Liver (tissue), 8 donors: ENCODE measurements at regions not wholly inside any gene's neighbourhood (a gene's known extent, or its start where the extent isn't known, plus 50 kb on each side); places are given as distances from the start of the nearest gene placed in this dataset.

Experiments
- DNase-seq: peaks from one replicate; pipeline ENCODE4 v3.0.0-alpha.2; 2017; ENCODE audit warnings: low spot score
- H3K27ac ChIP-seq, 2 donors: one replicate each; pipeline ENCODE4 v1.7.0; 2013; ENCODE audit warnings: inconsistent platforms in 2 of 2, low read length in 2 of 2, control low read depth in 1 of 2, low read depth in 1 of 2, mild to moderate bottlenecking in 1 of 2
- H3K27me3 ChIP-seq, 4 donors: one replicate each; pipeline versions ENCODE4 v1.6.1 to v1.7.0; 2013; ENCODE audit warnings: low read length in 3 of 4, inconsistent platforms in 1 of 4, mild to moderate bottlenecking in 1 of 4, moderate library complexity in 1 of 4; ENCODE audit not compliant: control insufficient read depth in 4 of 4, insufficient read depth in 4 of 4
- H3K36me3 ChIP-seq, 4 donors: one replicate each; pipeline versions ENCODE4 v1.6.1 to v1.7.0; 2013; ENCODE audit warnings: low read length in 3 of 4, mild to moderate bottlenecking in 3 of 4, low read depth in 1 of 4, moderate library complexity in 1 of 4; ENCODE audit not compliant: control insufficient read depth in 4 of 4, insufficient read depth in 3 of 4
- H3K4me1 ChIP-seq, 4 donors: one replicate each; pipeline versions ENCODE4 v1.6.1 to v1.7.0; 2013; ENCODE audit warnings: low read length in 3 of 4, mild to moderate bottlenecking in 3 of 4, moderate library complexity in 1 of 4; ENCODE audit not compliant: control insufficient read depth in 4 of 4, insufficient read depth in 4 of 4
- H3K4me3 ChIP-seq, 3 donors: one replicate each; pipeline versions ENCODE4 v1.6.1 to v1.7.0; 2013; ENCODE audit warnings: low read length in 3 of 3, control low read depth in 1 of 3, low read depth in 1 of 3, mild to moderate bottlenecking in 1 of 3
- H3K9ac ChIP-seq, 2 donors: one replicate each; pipeline ENCODE4 v1.7.0; 2013; ENCODE audit warnings: low read length in 2 of 2, mild to moderate bottlenecking in 2 of 2, moderate library complexity in 2 of 2, control low read depth in 1 of 2, low read depth in 1 of 2
- H3K9me3 ChIP-seq, 4 donors: one replicate each; pipeline versions ENCODE4 v1.6.1 to v1.7.0; 2013; ENCODE audit warnings: low read length in 3 of 4; ENCODE audit not compliant: control insufficient read depth in 4 of 4
- ATF3 ChIP-seq: IDR thresholded peaks from 2 replicates; pipeline ENCODE4 v1.6.1; 2016; ENCODE audit warnings: antibody characterized with exemption
- CTCF ChIP-seq: fragments of 150-350 bp; IDR thresholded peaks from 2 replicates; pipeline ENCODE4 v1.5.1; 2017; ENCODE audit warnings: improper control_type of control experiment, low read depth, low read length; ENCODE audit not compliant: missing input control
- EGR1 ChIP-seq, 2 donors: IDR thresholded peaks; 2 replicates each; pipeline ENCODE4 v1.6.1; 2016 to 2018; ENCODE audit warnings: antibody characterized with exemption in 2 of 2, low read depth in 2 of 2
- FOXA1 ChIP-seq: IDR thresholded peaks from 2 replicates; pipeline ENCODE4 v1.6.1; 2016; ENCODE audit warnings: antibody characterized with exemption
- FOXA2 ChIP-seq: IDR thresholded peaks from 2 replicates; pipeline ENCODE4 v1.6.1; 2016; ENCODE audit warnings: antibody characterized with exemption
- GABPA ChIP-seq, 2 donors: IDR thresholded peaks in 1 of 2; conservative IDR thresholded peaks in 1 of 2; 2 replicates each; pipeline ENCODE4 v1.6.1; 2016; ENCODE audit warnings: antibody characterized with exemption in 2 of 2, mild to moderate bottlenecking in 1 of 2, moderate library complexity in 1 of 2
- HNF4A ChIP-seq, 2 donors: conservative IDR thresholded peaks; 2 replicates each; pipeline ENCODE4 v1.6.1; 2016; ENCODE audit warnings: antibody characterized with exemption in 2 of 2, mild to moderate bottlenecking in 2 of 2
- HNF4G ChIP-seq: IDR thresholded peaks from 2 replicates; pipeline ENCODE4 v1.6.1; 2016; ENCODE audit warnings: antibody characterized with exemption
- JUND ChIP-seq, 2 donors: IDR thresholded peaks; 2 replicates each; pipeline ENCODE4 v1.6.1; 2016; ENCODE audit warnings: antibody characterized with exemption in 2 of 2
- MAX ChIP-seq: IDR thresholded peaks from 2 replicates; pipeline ENCODE4 v1.6.1; 2016; ENCODE audit warnings: antibody characterized with exemption
- NR2F2 ChIP-seq: IDR thresholded peaks from 2 replicates; pipeline ENCODE4 v1.6.1; 2016; ENCODE audit warnings: antibody characterized with exemption
- RAD21 ChIP-seq, 2 donors: IDR thresholded peaks; 2 replicates each; pipeline ENCODE4 v1.6.1; 2016; ENCODE audit warnings: antibody characterized with exemption in 2 of 2, mild to moderate bottlenecking in 2 of 2
- REST ChIP-seq: IDR thresholded peaks from 2 replicates; pipeline ENCODE4 v1.6.1; 2016; ENCODE audit warnings: antibody characterized with exemption, mild to moderate bottlenecking
- RXRA ChIP-seq, 2 donors: IDR thresholded peaks; 2 replicates each; pipeline ENCODE4 v1.6.1; 2017 to 2018; ENCODE audit warnings: antibody characterized with exemption in 2 of 2, mild to moderate bottlenecking in 1 of 2
- SP1 ChIP-seq: IDR thresholded peaks from 2 replicates; pipeline ENCODE4 v1.6.1; 2018; ENCODE audit warnings: antibody characterized with exemption, mild to moderate bottlenecking
- TAF1 ChIP-seq: conservative IDR thresholded peaks from 2 replicates; pipeline ENCODE4 v1.6.1; 2016; ENCODE audit warnings: antibody characterized with exemption, mild to moderate bottlenecking
- YY1 ChIP-seq: IDR thresholded peaks from 2 replicates; pipeline ENCODE4 v1.6.1; 2016; ENCODE audit warnings: antibody characterized with exemption, mild to moderate bottlenecking
- ZBTB33 ChIP-seq: IDR thresholded peaks from 2 replicates; pipeline ENCODE4 v1.6.1; 2016; ENCODE audit warnings: antibody characterized with exemption
- WGBS: extraction: QIAGEN DNeasy Blood & Tissue Kit; methylation state at CpG from one replicate; pipeline ENCODE4 v1.1.7; 2013; 5-methylcytosine and 5-hydroxymethylcytosine counted together
- donor health status: healthy.
- donor health status: healthy.
- donor health status: healthy.
- donor health status: healthy.
- donor health status: healthy.

GRCh38 chr4:176967586-176967985, 174.9 kb upstream of the VEGFC start:
- TF ChIP-seq RAD21 (IDR thresholded peaks at IDR 0.05): no peak
- no peaks in the 10 kb centered on the region for H3K4me1 ChIP-seq
- H3K9me3 ChIP-seq: no peaks in the 10 kb centered on the region
- no peaks in the 10 kb centered on the region for H3K27me3 ChIP-seq
- no peak overlapping the region for H3K9ac ChIP-seq
- H3K27ac ChIP-seq: no peak overlapping the region
- 51% methylated on average over 3 of the region's 3 CpGs for WGBS
- no peaks in the 10 kb centered on the region for H3K36me3 ChIP-seq
- no peak overlapping the region for H3K4me3 ChIP-seq
- DNase-seq: no peak

GRCh38 chr4:176968094-176968493, 175.4 kb upstream of the VEGFC start:
- WGBS: 58% methylated on average over 1 of the region's 1 CpG
- no peaks in the 10 kb centered on the region for H3K27me3 ChIP-seq
- H3K36me3 ChIP-seq: no peaks in the 10 kb centered on the region
- DNase-seq: no peak
- H3K9ac ChIP-seq: no peak overlapping the region
- no peak overlapping the region for H3K27ac ChIP-seq
- no peak for TF ChIP-seq REST
- no peaks in the 10 kb centered on the region for H3K9me3 ChIP-seq
- no peak overlapping the region for H3K4me3 ChIP-seq
- no peaks in the 10 kb centered on the region for H3K4me1 ChIP-seq

- DNase-seq: no peak
- H3K27me3 ChIP-seq: no peaks in the 10 kb centered on the region
- H3K27ac ChIP-seq: no peak overlapping the region
- no peaks in the 10 kb centered on the region for H3K9me3 ChIP-seq
- 60% methylated on average over 2 of the region's 2 CpGs for WGBS
- no peaks in the 10 kb centered on the region for H3K36me3 ChIP-seq
- H3K9ac ChIP-seq: no peak overlapping the region
- TF ChIP-seq ATF3 (no peak), FOXA2 (no peak), NR2F2 (no peak), ZBTB33 (no peak), CTCF (no peak), TAF1 (no peak), GABPA (IDR thresholded peaks at IDR 0.05 in 1 of 2, conservative IDR thresholded peaks at IDR 0.05 in 1 of 2) (no peak), MAX (no peak), RXRA (IDR thresholded peaks at IDR 0.05) (no peak), FOXA1 (no peak), SP1 (no peak), HNF4G (no peak), HNF4A (conservative IDR thresholded peaks at IDR 0.05) (no peak), RAD21 (IDR thresholded peaks at IDR 0.05) (no peak), REST (no peak), JUND (IDR thresholded peaks at IDR 0.05) (no peak), EGR1 (IDR thresholded peaks at IDR 0.05; ENCODE audit: low read depth in 2 of 2) (no peak), YY1 (no peak)
- H3K4me1 ChIP-seq: no peaks in the 10 kb centered on the region
- no peak overlapping the region for H3K4me3 ChIP-seq
These were observed 176.3 kb upstream of the VEGFC start for GRCh38 chr4:176969011-176969410.
